Trophoblast cell (in vitro differentiated cells and primary cell): ENCODE measurements at regions not wholly inside any gene's neighbourhood (a gene's known extent, or its start where the extent isn't known, plus 50 kb on each side); places are given as distances from the start of the nearest gene placed in this dataset.

ENCODE experiments used
- DNase-seq, 2 donors: peaks; one replicate each; pipeline ENCODE4 v3.0.0-alpha.2; 2016
- H2AFZ ChIP-seq: 2 replicates; pipeline ENCODE4 v1.6.1; 2013; ENCODE audit warnings: low read length, moderate library complexity, mild to moderate bottlenecking; ENCODE audit not compliant: insufficient read depth, poor library complexity
- H2AK5ac ChIP-seq: 2 replicates; pipeline ENCODE4 v1.6.1; 2013; ENCODE audit warnings: mild to moderate bottlenecking, low read length
- H2BK120ac ChIP-seq: 2 replicates; pipeline ENCODE4 v1.6.1; 2013; ENCODE audit warnings: low read length, mild to moderate bottlenecking, moderate library complexity; ENCODE audit not compliant: insufficient read depth, poor library complexity
- H2BK12ac ChIP-seq: 2 replicates; pipeline ENCODE4 v1.6.1; 2013; ENCODE audit warnings: mild to moderate bottlenecking, low read length, moderate library complexity
- H2BK5ac ChIP-seq: 2 replicates; pipeline ENCODE4 v1.6.1; 2013; ENCODE audit warnings: low read length, low read depth, moderate library complexity, mild to moderate bottlenecking; ENCODE audit not compliant: poor library complexity
- H3K14ac ChIP-seq: 2 replicates; pipeline ENCODE4 v1.6.1; 2013; ENCODE audit warnings: mild to moderate bottlenecking, low read length
- H3K18ac ChIP-seq: 2 replicates; pipeline ENCODE4 v1.6.1; 2013; ENCODE audit warnings: mild to moderate bottlenecking, low read length
- H3K23ac ChIP-seq: 2 replicates; pipeline ENCODE4 v1.6.1; 2013; ENCODE audit warnings: low read length
- H3K27ac ChIP-seq: 2 replicates; pipeline ENCODE4 v1.5.1; 2013; ENCODE audit warnings: low read depth, mild to moderate bottlenecking, inconsistent platforms, low read length, moderate library complexity
- H3K27me3 ChIP-seq: 2 replicates; pipeline ENCODE4 v1.6.1; 2013; ENCODE audit warnings: inconsistent platforms, mild to moderate bottlenecking, low read length, moderate library complexity; ENCODE audit not compliant: insufficient read depth
- H3K36me3 ChIP-seq, 2 experiments: 1 replicate in 1 of 2; 2 replicates in 1 of 2; pipeline ENCODE4 v1.6.1; 2013; ENCODE audit warnings: low read length in 2 of 2, mild to moderate bottlenecking in 2 of 2, moderate library complexity in 1 of 2; ENCODE audit not compliant: insufficient read depth in 2 of 2, control insufficient read depth in 1 of 2
- H3K4ac ChIP-seq: 2 replicates; pipeline ENCODE4 v1.6.1; 2013; ENCODE audit warnings: low read depth, mild to moderate bottlenecking, low read length, moderate library complexity
- H3K4me1 ChIP-seq, 2 experiments: 1 replicate in 1 of 2; 2 replicates in 1 of 2; pipeline ENCODE4 v1.6.1; 2013; ENCODE audit warnings: low read length in 2 of 2, mild to moderate bottlenecking in 2 of 2, moderate library complexity in 1 of 2; ENCODE audit not compliant: insufficient read depth in 2 of 2, control insufficient read depth in 1 of 2
- H3K4me2 ChIP-seq: 2 replicates; pipeline ENCODE4 v1.6.1; 2013; ENCODE audit warnings: inconsistent platforms, mild to moderate bottlenecking, low read length, moderate library complexity
- H3K4me3 ChIP-seq: 2 replicates; pipeline ENCODE4 v1.5.1; 2013; ENCODE audit warnings: mild to moderate bottlenecking, low read depth, low read length, inconsistent platforms
- H3K79me1 ChIP-seq: one replicate; pipeline ENCODE4 v1.6.1; 2013; ENCODE audit warnings: low read length
- H3K79me2 ChIP-seq: 2 replicates; pipeline ENCODE4 v1.6.1; 2013; ENCODE audit warnings: low read length, mild to moderate bottlenecking; ENCODE audit not compliant: control insufficient read depth, insufficient read depth, poor library complexity
- H3K9ac ChIP-seq: 2 replicates; pipeline ENCODE4 v1.6.1; 2013; ENCODE audit warnings: mild to moderate bottlenecking, low read length
- H3K9me3 ChIP-seq: 2 replicates; pipeline ENCODE4 v1.6.1; 2013; ENCODE audit warnings: low read depth, mild to moderate bottlenecking, control low read depth, inconsistent platforms, low read length; ENCODE audit not compliant: insufficient read depth
- H4K12ac ChIP-seq: 2 replicates; pipeline ENCODE4 v1.6.1; 2013; ENCODE audit warnings: low read depth, mild to moderate bottlenecking, low read length, moderate library complexity
- H4K8ac ChIP-seq: 2 replicates; pipeline ENCODE4 v1.6.1; 2013; ENCODE audit warnings: low read depth, mild to moderate bottlenecking, low read length, moderate library complexity
- H4K91ac ChIP-seq: one replicate; pipeline ENCODE4 v1.6.1; 2013; ENCODE audit warnings: low read depth, mild to moderate bottlenecking, low read length, moderate library complexity
- WGBS: extraction: QIAGEN DNeasy Blood & Tissue Kit; methylation state at CpG from one replicate; pipeline ENCODE4 v1.1.7; 2013; ENCODE audit warnings: missing lambda C conversion rate; ENCODE audit not compliant: insufficient read length, insufficient coverage; ENCODE audit errors: extremely low coverage; 5-methylcytosine and 5-hydroxymethylcytosine counted together

DNA sequence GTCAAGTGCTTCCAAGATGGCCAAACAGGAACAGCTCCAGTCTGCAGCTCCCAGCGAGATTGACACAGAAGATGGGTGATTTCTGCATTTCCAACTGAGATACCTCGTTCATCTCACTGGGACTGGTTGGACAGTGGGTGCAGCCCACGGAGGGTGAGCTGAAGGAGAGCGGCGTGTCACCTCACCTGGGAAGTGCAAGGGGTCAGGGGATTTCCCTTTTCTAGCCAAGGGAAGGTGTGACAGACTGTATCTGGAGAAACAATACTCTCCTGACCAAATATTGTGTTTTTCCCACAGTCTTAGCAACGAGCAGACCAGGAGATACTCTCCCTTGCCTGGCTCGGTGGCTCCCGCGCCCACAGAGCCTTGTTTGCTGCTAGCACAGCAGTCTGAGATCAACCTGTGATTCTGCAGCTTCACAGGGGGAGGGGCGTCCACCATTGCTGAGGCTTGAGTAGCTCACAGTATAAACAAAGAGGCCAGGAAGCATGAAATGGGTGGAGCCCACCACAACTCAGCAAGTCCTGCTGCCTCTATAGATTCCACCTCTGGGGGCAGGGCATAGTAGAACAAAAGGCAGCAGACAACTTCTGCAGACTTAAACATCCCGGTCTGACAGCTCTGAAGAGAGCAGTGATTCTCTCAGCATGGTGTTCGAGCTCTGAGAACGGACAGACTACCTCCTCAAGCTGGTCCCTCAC lies 293.5 kb upstream of the SUCLG2 start:
- Histone ChIP-seq H3K14ac (no peak overlapping the region), H2BK120ac (peak overlapping the region; percentile 30), H3K4me3 (no peak overlapping the region), H3K4ac (no peak overlapping the region), H2BK12ac (no peak overlapping the region), H3K4me2 (no peak overlapping the region), H2AFZ (no peak overlapping the region), H3K27ac (no peak overlapping the region), H3K36me3 (no peaks in the 10 kb centered on the region), H2BK5ac (no peak overlapping the region), H3K79me1 (peaks cover 5% of the 10 kb centered on the region), H3K4me1 (peaks cover 7% of the 10 kb centered on the region in 2 experiments), H3K9ac (no peak overlapping the region), H3K23ac (no peak overlapping the region), H4K12ac (no peak overlapping the region), H3K27me3 (no peaks in the 10 kb centered on the region), H3K79me2 (no peaks in the 10 kb centered on the region), H3K9me3 (no peaks in the 10 kb centered on the region), H4K91ac (peak overlapping the region; percentile 39), H4K8ac (peak overlapping the region; percentile 22), H2AK5ac (no peak overlapping the region), H3K18ac (no peak overlapping the region)
- DNase-seq = no peak
- no CpG with 5 or more reads among the region's 13 CpGs for WGBS

DNA sequence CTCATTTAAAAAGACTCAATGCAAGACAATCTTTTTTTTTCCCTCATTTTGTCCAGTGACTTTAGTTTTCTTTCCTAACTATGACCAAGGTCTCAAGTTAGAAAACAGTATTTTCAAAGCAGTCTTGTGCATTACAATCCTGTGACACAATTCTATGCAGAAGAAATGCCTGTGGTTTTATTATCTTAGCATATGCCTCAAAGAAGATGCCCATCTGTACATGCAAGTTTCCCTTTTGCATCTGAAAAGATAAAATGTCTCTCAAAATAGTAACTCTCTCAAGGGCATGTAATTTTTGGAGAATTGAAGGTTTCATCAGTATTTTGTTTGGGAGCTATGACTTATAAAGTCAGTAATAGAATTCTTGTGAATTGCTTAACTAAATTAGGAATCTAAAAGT lies 292.0 kb upstream of the SUCLG2 start:
- H2BK12ac ChIP-seq = no peak overlapping the region

DNA sequence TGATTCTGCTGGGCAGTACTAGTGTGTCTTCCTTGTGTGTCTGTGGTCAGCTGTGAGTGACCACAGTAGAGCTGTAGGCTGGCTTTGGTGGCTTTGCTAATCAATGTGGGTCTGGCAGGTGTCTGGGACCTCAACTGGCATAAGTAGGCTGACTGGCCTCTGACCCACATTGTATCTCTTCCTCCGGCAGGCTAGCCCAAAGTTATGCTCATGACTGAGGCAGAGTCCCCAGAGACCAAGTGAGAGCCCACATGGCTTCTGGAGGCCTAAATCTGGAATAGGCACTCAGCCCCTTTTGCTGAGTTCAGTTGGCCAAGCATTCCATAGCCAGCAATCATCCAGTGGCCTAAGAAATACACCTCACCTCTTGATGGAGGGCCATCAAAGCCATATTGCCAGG lies 289.1 kb upstream of the SUCLG2 start:
- H3K23ac ChIP-seq = no peak overlapping the region
- H4K91ac ChIP-seq = no peak overlapping the region
- no CpG with 5 or more reads among the region's 1 CpG for WGBS
- no peak overlapping the region for H2BK120ac ChIP-seq
- H3K4me1 ChIP-seq = peaks cover 7% of the 10 kb centered on the region in 2 experiments
- H3K4ac ChIP-seq = no peak overlapping the region
- DNase-seq = no peak
- no peaks in the 10 kb centered on the region for H3K36me3 ChIP-seq
- H2AK5ac ChIP-seq = no peak overlapping the region
- H4K8ac ChIP-seq = no peak overlapping the region
- H3K27ac ChIP-seq = no peak overlapping the region
- H3K27me3 ChIP-seq = no peaks in the 10 kb centered on the region
- no peak overlapping the region for H2BK12ac ChIP-seq
- H3K4me2 ChIP-seq = no peak overlapping the region
- H2AFZ ChIP-seq = no peak overlapping the region
- H3K18ac ChIP-seq = no peak overlapping the region
- H3K79me1 ChIP-seq = peaks cover 5% of the 10 kb centered on the region
- no peak overlapping the region for H2BK5ac ChIP-seq
- H3K4me3 ChIP-seq = no peak overlapping the region
- no peak overlapping the region for H3K14ac ChIP-seq
- H3K9ac ChIP-seq = no peak overlapping the region
- H3K79me2 ChIP-seq = no peaks in the 10 kb centered on the region
- no peaks in the 10 kb centered on the region for H3K9me3 ChIP-seq
- no peak overlapping the region for H4K12ac ChIP-seq

More for the DNA sequence above, 292.0 kb upstream of the SUCLG2 start:
- Histone ChIP-seq H2BK120ac (no peak overlapping the region), H3K4ac (no peak overlapping the region), H3K14ac (no peak overlapping the region), H3K4me2 (no peak overlapping the region), H4K91ac (no peak overlapping the region), H4K12ac (no peak overlapping the region), H3K4me1 (peaks cover 7% of the 10 kb centered on the region in 2 experiments), H3K36me3 (no peaks in the 10 kb centered on the region), H3K79me2 (no peaks in the 10 kb centered on the region), H2BK5ac (no peak overlapping the region), H3K18ac (no peak overlapping the region), H3K27ac (no peak overlapping the region), H3K23ac (no peak overlapping the region), H2AFZ (no peak overlapping the region), H3K9me3 (no peaks in the 10 kb centered on the region), H3K4me3 (no peak overlapping the region), H3K79me1 (peaks cover 5% of the 10 kb centered on the region), H4K8ac (no peak overlapping the region), H3K9ac (no peak overlapping the region), H3K27me3 (no peaks in the 10 kb centered on the region), H2AK5ac (no peak overlapping the region)
- DNase-seq = peak; percentile 19 to 81

DNA sequence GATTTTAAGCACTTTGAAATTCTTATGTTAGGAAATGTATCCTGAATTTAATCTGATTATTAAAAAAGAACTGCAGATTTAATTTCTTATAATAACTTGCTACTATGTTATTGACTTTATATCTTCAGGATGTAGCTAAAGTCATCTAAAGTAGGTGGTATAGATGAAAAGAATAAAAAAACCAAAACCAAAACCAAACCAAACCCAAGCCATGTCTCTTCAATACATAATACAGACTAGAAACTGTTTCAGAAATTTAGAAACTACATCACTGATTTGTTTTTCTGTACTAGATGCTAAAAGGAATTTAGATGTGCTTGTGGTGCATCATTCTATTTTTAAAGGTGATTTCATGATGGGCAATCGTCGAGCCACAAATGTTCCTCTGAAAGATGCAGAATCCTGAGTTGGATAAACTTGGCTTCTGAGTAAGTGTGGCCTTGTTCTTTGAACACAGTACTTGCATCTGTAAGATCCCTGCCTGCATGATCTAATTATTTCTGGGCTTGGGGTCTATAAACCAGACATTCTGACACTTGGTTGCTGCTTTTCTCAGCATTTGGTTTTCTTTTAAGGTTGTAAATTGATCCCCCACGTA lies 287.1 kb upstream of the SUCLG2 start:
- H4K91ac ChIP-seq = no peak overlapping the region
- no peaks in the 10 kb centered on the region for H3K27me3 ChIP-seq
- H3K9me3 ChIP-seq = no peaks in the 10 kb centered on the region
- no peak overlapping the region for H3K14ac ChIP-seq
- H3K27ac ChIP-seq = no peak overlapping the region
- no peak overlapping the region for H2BK12ac ChIP-seq
- DNase-seq = no peak
- no peak overlapping the region for H2AFZ ChIP-seq
- no peak overlapping the region for H3K4me3 ChIP-seq
- H2BK5ac ChIP-seq = no peak overlapping the region
- no peak overlapping the region for H2BK120ac ChIP-seq
- H3K79me2 ChIP-seq = no peaks in the 10 kb centered on the region
- no peak overlapping the region for H4K8ac ChIP-seq
- no peak overlapping the region for H3K9ac ChIP-seq
- no peak overlapping the region for H4K12ac ChIP-seq
- no peaks in the 10 kb centered on the region for H3K36me3 ChIP-seq
- H3K4ac ChIP-seq = no peak overlapping the region
- H2AK5ac ChIP-seq = no peak overlapping the region
- H3K18ac ChIP-seq = no peak overlapping the region
- WGBS = no CpG with 5 or more reads among the region's 3 CpGs
- H3K4me2 ChIP-seq = no peak overlapping the region
- H3K4me1 ChIP-seq = no peaks in the 10 kb centered on the region
- no peaks in the 10 kb centered on the region for H3K79me1 ChIP-seq
- H3K23ac ChIP-seq = no peak overlapping the region
